ENCODE measurements at regions not wholly inside any gene's neighbourhood (a gene's known extent, or its start where the extent isn't known, plus 50 kb on each side); places are given as distances from the start of the nearest gene placed in this dataset.

GRCh38 chr9:116099821-116100220 is 53.8 kb upstream of the PAPPA start:
- Histone ChIP-seq H3K9ac (ENCODE audit: insufficient read depth, low read depth, low read length) (no peak overlapping the region), H2AFZ (ENCODE audit: low read length) (no peak overlapping the region), H3K9me3 (ENCODE audit: low read length) (no peaks in the 10 kb centered on the region), H3K79me2 (ENCODE audit: insufficient read depth, low read length) (no peaks in the 10 kb centered on the region), H3K36me3 (replicated peaks in 1 of 2; ENCODE audit: control insufficient read depth in 1 of 2, insufficient read depth in 2 of 2, low read length in 2 of 2) (no peaks in the 10 kb centered on the region), H3K27ac (ENCODE audit: extremely low read length, insufficient read depth, low read length) (no peak overlapping the region), H4K20me1 (ENCODE audit: insufficient read depth, low read length) (no peaks in the 10 kb centered on the region), H3K4me1 (ENCODE audit: insufficient read depth, low read length) (no peaks in the 10 kb centered on the region), H3K4me2 (ENCODE audit: low read depth, low read length) (no peak overlapping the region), H3K27me3 (ENCODE audit: control insufficient read depth in 1 of 2, insufficient read depth in 2 of 2, low read length in 2 of 2) (no peaks in the 10 kb centered on the region), H3K4me3 (replicated peaks in 1 of 3; ENCODE audit: insufficient read depth in 1 of 3, low read depth in 2 of 3, low read length in 3 of 3) (no peak overlapping the region)
- ChIA-PET POLR2A (no interaction called here), CTCF (ENCODE audit: low intra/inter-chr PET ratio, low total read pairs) (no interaction called here)
- ATAC-seq (no peak), DNase-seq (ENCODE audit: low spot score) (no peak), FAIRE-seq (no peak)
- no TSS peak for BruUV-seq (replicated peaks)
- in situ Hi-C loops (cut with HindIII; ENCODE audit: extremely low pct_ligation_motif_present, low pct_unique_long_range_greater_than_20kb), result no loop called here
- WGBS (ENCODE audit: low lambda C conversion rate), result 9% methylated on average over 1 of the region's 1 CpG
- intact Hi-C loops (cut with micrococcal nuclease; ENCODE audit: unreplicated experiment), result no loop called here
- no peak for TF ChIP-seq CC2D1A (CRISPR knock-in tag; IDR thresholded peaks at IDR 0.05)
- no peak for TF ChIP-seq MAFK (conservative IDR thresholded peaks at IDR 0.05 in 1 of 2, IDR thresholded peaks at IDR 0.05 in 1 of 2; ENCODE audit: low read length in 2 of 2)
- no peak for TF ChIP-seq ARNTL (CRISPR knock-in tag; IDR thresholded peaks at IDR 0.05)
- TF ChIP-seq HMGA1 (CRISPR knock-in tag; conservative IDR thresholded peaks at IDR 0.05), result no peak

- no peak for ATAC-seq
- no peaks in the 10 kb centered on the region for H3K79me2 ChIP-seq (ENCODE audit: insufficient read depth, low read length)
- intact Hi-C loops (cut with micrococcal nuclease; ENCODE audit: unreplicated experiment) (no loop called here), in situ Hi-C loops (cut with HindIII; ENCODE audit: extremely low pct_ligation_motif_present, low pct_unique_long_range_greater_than_20kb) (no loop called here)
- H2AFZ ChIP-seq (ENCODE audit: low read length), result no peak overlapping the region
- FAIRE-seq, result no peak
- 1% methylated on average over 3 of the region's 3 CpGs for WGBS (ENCODE audit: low lambda C conversion rate)
- no peak overlapping the region for H3K4me2 ChIP-seq (ENCODE audit: low read depth, low read length)
- ChIA-PET CTCF (ENCODE audit: low intra/inter-chr PET ratio, low total read pairs) (no interaction called here), POLR2A (no interaction called here)
- H3K27ac ChIP-seq (ENCODE audit: extremely low read length, insufficient read depth, low read length), result no peak overlapping the region
- H3K4me1 ChIP-seq (ENCODE audit: insufficient read depth, low read length), result no peaks in the 10 kb centered on the region
- no peak overlapping the region for H3K9ac ChIP-seq (ENCODE audit: insufficient read depth, low read depth, low read length)
- no peak for DNase-seq (ENCODE audit: low spot score)
- no TSS peak for BruUV-seq (replicated peaks)
- no peaks in the 10 kb centered on the region for H4K20me1 ChIP-seq (ENCODE audit: insufficient read depth, low read length)
- TF ChIP-seq ZNF44 (CRISPR knock-in tag; IDR thresholded peaks at IDR 0.05) (no peak), IRF1 (CRISPR knock-in tag; IDR thresholded peaks at IDR 0.05; ENCODE audit: low read depth) (no peak), GABPB1 (CRISPR knock-in tag; IDR thresholded peaks at IDR 0.05) (no peak), ZNF512 (CRISPR knock-in tag; IDR thresholded peaks at IDR 0.05) (no peak), MAX (IDR thresholded peaks at IDR 0.05) (no peak), ZFY (CRISPR knock-in tag; IDR thresholded peaks at IDR 0.05) (no peak), CENPX (CRISPR knock-in tag; IDR thresholded peaks at IDR 0.05) (no peak), DMTF1 (CRISPR knock-in tag; IDR thresholded peaks at IDR 0.05) (no peak), ZNF652 (CRISPR knock-in tag; IDR thresholded peaks at IDR 0.05; ENCODE audit: borderline replicate concordance, low read depth) (no peak), SP2 (CRISPR knock-in tag; IDR thresholded peaks at IDR 0.05) (no peak), ZNF839 (CRISPR knock-in tag; IDR thresholded peaks at IDR 0.05; ENCODE audit: borderline replicate concordance) (no peak)
- no peak overlapping the region for H3K4me3 ChIP-seq (replicated peaks in 1 of 3; ENCODE audit: insufficient read depth in 1 of 3, low read depth in 2 of 3, low read length in 3 of 3)
- no peaks in the 10 kb centered on the region for H3K36me3 ChIP-seq (replicated peaks in 1 of 2; ENCODE audit: control insufficient read depth in 1 of 2, insufficient read depth in 2 of 2, low read length in 2 of 2)
- H3K27me3 ChIP-seq (ENCODE audit: control insufficient read depth in 1 of 2, insufficient read depth in 2 of 2, low read length in 2 of 2), result no peaks in the 10 kb centered on the region
- no peaks in the 10 kb centered on the region for H3K9me3 ChIP-seq (ENCODE audit: low read length)
Measured at GRCh38 chr9:116100711-116101121, 52.9 kb upstream of the PAPPA start.
